HG02571 (cell line): ENCODE measurements at regions not wholly inside any gene's neighbourhood (a gene's known extent, or its start where the extent isn't known, plus 50 kb on each side); places are given as distances from the start of the nearest gene placed in this dataset.

ENCODE experiments used
- ATAC-seq: cut with Tn5 transposase; IDR thresholded peaks from one replicate; pipeline ENCODE4 v1.9.1; 2021; ENCODE audit warnings: mild to moderate bottlenecking, moderate library complexity; ENCODE audit not compliant: unreplicated experiment

- no peak for ATAC-seq
Measured at GRCh38 chr4:155081222-155081621, 127.2 kb upstream of the NPY2R start.

DNA sequence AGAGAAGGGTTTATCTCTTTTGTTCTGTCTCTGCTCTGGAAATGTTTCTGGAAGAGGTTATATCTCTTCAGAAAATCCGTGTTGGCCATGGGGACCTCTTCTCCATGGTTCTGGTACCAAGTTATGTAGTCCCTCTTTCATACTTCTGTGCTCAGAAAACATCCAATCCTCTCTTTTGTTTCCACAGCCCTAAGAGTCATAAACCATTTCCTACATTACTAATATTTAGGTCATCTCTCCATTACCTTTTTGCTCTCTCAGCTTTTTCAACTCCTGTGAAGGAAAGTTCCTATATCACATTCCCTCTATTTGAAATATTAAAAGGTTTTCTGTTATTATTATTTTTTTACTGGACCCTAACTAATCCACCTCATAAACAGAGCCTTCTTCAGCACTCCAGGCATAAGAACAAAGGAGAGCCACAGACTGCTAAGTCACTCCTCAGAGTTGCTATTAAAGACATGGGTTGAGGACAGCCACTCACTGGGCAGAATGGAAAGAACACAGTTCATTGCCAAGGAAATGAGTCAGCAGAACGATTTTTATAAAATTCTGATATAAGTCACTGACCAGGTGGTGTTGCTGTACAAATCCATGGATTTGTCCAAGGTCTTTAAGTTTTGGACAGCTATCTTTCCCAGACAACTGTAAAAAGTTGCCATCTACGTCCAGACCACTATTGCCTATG lies 122.4 kb upstream of the NPY2R start:
- ATAC-seq = no peak

DNA sequence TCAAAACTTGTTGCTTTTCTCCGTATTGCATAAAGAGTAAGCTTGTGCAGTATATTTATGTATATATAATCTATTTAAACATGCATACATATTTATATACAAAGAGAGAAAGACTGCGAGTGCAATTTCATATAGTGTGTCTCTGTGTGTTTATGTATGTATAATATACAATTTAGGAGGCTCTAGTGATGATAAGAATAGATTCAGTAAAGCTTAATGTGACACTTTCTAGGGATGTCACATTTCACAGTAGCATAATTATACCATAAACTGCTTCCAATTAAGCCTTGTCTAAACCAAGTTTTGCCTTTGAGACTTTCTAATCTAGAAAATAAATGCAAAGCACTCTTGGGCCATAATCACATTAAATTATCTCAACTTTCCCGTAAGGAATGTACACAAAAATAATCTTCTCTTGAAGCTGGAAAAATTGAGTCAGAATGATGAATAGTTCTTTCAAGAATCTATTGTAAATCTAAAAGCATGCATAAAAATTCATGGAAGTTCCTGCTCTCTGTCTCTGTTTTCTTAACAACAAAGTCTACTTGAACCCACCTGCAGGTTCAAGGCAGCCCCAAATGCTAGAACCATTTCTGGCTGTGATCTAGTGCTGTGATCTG lies 114.1 kb upstream of the NPY2R start:
- ATAC-seq = no peak

GRCh38 chr4:155099231-155099630 lies 109.2 kb upstream of the NPY2R start:
- no peak for ATAC-seq

GRCh38 chr4:155106629-155107028 lies 101.8 kb upstream of the NPY2R start:
- ATAC-seq = no peak

DNA sequence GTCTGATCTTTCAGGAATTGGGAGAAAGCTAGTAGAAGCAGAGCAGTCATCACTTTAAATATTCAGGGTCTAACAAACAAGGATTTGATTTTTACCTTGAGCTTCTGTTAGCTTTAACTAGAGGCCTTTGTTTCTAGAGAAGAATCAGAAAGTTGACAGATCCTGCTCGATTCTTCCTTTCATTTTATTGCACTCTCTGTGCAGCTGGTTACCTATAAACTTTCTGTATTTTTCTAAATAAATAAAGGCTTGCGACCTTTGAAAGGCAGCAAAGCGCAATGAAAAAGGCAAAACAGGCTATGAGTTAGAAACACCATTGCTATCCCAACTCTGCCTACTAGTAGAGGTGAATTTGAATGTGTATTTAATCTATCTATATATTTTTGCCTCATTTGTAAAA lies 101.4 kb upstream of the NPY2R start:
- ATAC-seq = no peak

GRCh38 chr4:155114790-155115189 lies 93.6 kb upstream of the NPY2R start:
- no peak for ATAC-seq

DNA sequence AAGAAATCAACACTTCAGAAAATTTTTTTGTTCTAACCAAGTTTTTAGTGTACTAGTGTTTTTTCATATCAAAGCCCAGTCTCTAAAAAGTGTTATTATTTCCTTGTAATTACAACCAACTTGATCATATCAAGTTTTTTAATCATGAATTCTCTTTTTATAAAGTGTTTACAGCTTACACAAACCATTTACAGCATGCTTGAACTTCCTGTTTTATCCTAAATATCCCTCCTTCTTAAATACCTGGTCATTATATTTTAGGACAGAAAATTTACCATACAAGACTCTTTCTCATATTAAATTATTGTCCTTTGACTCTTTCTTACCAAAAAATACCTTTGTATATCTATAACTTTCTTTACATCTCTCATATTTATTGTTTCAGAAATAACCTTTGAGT lies 89.4 kb upstream of the NPY2R start:
- no peak for ATAC-seq

GRCh38 chr4:155120536-155120935 lies 87.9 kb upstream of the NPY2R start:
- ATAC-seq = no peak

DNA sequence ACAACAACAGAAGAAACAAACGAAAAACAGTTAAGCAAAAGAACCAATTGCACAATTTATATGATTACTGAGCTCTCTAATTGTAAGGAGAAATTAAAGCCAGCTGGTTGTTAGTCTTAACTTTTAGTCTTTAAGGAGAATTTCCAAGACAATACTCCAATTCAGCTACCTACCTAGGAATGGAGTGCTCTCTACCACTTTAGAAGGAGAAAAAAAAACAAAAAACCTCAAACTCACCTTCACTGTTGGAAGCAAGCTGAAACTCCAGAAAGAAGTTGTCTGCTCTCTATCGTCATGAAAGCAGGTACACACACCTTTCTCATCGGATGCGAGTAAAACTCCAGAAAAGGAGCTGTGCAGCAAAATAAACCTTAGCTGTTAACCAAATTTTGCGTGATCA lies 86.1 kb upstream of the NPY2R start:
- ATAC-seq = no peak

DNA sequence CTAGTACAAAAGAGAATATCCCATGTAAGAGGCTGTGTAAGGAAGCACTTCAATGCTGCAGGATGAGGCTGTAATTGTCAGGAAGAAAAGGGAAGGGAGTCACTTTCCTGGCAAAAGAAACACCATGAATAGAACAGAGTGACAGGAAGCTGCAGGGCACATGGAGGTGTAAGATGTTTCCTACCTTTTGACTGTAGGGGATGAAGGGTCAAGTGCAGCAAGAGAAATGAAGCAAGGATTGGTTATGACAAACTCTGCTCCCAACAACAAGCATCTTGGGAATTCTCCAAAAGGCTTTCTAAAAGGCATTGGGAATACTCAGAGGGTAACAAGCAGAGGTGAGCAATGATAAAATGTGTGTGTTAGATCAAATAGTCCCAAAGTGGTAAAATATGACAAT lies 74.3 kb upstream of the NPY2R start:
- ATAC-seq = no peak

DNA sequence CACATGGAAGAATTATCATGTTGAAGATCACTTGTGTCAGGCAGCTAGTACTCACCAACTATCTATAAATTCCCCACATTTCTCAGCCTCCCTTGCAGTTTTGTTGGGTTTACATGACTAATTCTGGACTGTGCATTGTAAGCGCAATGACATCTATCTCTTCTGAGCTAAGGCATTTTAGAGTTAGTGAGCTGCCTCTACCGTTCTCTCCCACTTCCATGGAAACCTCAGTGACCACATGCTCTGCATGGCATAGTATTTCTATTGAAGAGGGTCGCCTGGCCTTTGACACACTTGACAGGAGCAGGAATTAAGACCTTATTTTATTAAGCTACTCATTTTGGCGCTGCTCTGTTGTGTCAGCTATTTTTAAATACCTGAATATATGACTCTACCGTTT lies 67.5 kb upstream of the NPY2R start:
- no peak for ATAC-seq

DNA sequence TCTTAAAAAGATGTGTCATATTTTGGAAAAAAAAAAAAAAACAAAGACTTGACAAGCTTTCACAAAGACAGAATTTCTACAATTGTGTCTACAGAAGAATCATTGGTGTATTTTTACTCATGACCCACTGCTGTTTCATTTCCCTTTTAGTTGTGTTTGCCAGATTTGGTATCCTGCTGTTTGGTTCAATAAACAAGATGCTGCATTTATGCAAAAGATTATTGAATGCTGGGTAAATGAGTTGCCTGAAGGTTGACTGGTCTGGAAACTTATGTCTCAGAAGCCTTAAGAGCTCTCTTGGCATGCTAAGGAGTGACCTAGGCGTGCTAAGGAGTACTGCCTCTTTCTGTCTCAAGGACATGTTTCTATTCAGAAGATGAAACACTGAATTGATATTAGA lies 64.9 kb upstream of the NPY2R start:
- no peak for ATAC-seq
